ENCODE measurements at regions not wholly inside any gene's neighbourhood (a gene's known extent, or its start where the extent isn't known, plus 50 kb on each side); places are given as distances from the start of the nearest gene placed in this dataset.
"Not testable (repeated sequence)": the region's sequence is repeated elsewhere in the genome, so short reads cannot be mapped to it uniquely, and the experiment has no call there.

GRCh38 chr10:62581351-62581750, 207.2 kb downstream of the ZNF365 start:
- intact Hi-C loops (cut with DNase I) = no loop called here
- ATAC-seq (peak; percentile 40), DNase-seq (ENCODE audit: missing footprints) (no peak)

DNA sequence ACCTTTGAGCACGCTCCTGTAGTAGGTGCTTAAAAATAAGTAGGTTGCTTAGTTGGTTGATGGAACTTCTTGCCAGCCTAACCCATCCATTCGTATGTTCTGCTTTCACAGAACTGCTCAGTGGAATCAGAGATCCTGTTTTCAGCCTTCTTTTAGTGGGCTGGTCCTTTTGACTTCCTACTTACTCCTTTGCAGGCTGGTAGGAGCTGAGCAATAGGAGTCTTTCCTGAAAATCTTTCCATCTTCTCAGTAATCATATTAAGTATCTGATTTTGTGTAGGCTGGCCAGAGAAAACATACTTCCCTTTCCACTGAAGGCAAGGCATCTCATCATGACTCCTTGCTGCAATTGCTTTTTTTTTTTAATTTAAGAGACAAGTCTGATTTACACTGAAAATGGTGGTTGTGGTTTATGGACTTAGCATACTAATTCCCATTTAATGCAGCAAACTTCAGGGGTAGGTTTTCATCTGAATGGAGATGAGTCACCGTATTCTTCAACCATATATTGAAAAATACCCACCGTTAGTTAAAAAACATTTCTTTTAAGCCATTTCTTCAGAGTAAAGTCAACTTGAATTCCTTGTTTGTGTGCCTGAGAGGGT, 208.0 kb downstream of the ZNF365 start:
- intact Hi-C loops (cut with DNase I) = no loop called here
- DNase-seq (ENCODE audit: missing footprints) (no peak), ATAC-seq (no peak)

- ATAC-seq (peak; percentile 83), DNase-seq (ENCODE audit: missing footprints) (peak; percentile 83)
- intact Hi-C loops (cut with DNase I) = no loop called here
Measured at GRCh38 chr10:62582804-62583208, 208.6 kb downstream of the ZNF365 start.

- DNase-seq (ENCODE audit: missing footprints) (no peak), ATAC-seq (no peak)
- intact Hi-C loops (cut with DNase I) = no loop called here
Measured at GRCh38 chr10:62583876-62584615, 209.9 kb downstream of the ZNF365 start.

- DNase-seq (ENCODE audit: missing footprints) (no peak), ATAC-seq (no peak)
- intact Hi-C loops (cut with DNase I) = no loop called here
Measured at GRCh38 chr10:62584731-62585130, 210.6 kb downstream of the ZNF365 start.

DNA sequence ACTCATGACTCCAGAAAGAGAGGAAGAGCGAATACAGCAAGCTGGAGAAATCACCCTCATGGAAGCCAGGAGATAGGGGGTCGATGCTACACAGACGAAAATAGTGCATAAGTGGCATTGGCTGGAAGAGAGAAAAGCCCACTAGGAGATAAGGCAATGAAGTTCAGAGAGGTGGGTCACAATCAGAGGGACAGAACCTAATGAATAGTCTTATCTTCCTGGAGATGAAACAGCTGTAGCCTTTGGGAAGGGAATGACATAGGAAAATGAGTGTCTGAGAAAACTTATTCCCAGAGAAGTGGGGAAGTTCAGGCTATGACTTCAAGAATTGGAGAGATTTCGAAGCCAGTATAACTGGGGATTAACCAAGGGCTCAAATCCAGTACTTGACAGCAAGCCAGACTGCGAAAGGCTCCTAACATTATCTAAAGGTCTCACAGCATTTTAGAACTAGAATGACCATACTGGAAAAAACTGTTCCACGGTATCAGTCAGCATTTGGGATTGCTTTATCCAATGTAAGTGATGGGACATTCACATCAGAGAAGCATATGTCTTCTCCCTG, 211.1 kb downstream of the ZNF365 start:
- ATAC-seq (peak; percentile 74), DNase-seq (ENCODE audit: missing footprints) (no peak)
- intact Hi-C loops (cut with DNase I) = no loop called here

- intact Hi-C loops (cut with DNase I) = no loop called here
- ATAC-seq = no peak
Measured at GRCh38 chr10:62587011-62587410, 212.8 kb downstream of the ZNF365 start.

DNA sequence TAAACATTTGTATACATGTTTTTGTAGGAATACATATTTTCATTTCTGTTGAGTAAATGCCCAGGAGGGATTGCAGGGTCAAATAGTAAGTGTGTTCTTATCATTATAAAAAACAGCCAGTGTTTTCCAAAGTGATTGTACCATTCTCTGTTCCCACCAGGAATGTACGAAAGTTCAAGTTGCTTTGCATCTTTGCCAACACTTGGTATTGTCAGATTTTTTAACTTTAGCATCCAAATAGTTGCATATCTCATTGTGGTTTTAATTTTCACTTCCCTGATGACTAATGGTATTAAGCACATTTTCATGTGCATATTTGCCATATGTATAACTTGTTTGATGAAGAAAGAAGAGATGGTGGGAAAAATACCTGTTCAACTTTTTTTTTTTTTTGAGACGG, 213.9 kb downstream of the ZNF365 start:
- intact Hi-C loops (cut with DNase I) = no loop called here
- no peak for ATAC-seq
- DNase-seq (ENCODE audit: missing footprints) = no peak

More at GRCh38 chr10:62587011-62587410, 212.8 kb downstream of the ZNF365 start:
- no peak for DNase-seq (ENCODE audit: missing footprints)

GRCh38 chr10:62589689-62590088, 214.8 kb upstream of the ADO start:
- ATAC-seq = no peak
- intact Hi-C loops (cut with DNase I) = loop anchor here (5.0 kb wide), 1 partner anchor 152 kb away; no protein-coding TSS in a partner anchor
- DNase-seq (ENCODE audit: missing footprints) = no peak

DNA sequence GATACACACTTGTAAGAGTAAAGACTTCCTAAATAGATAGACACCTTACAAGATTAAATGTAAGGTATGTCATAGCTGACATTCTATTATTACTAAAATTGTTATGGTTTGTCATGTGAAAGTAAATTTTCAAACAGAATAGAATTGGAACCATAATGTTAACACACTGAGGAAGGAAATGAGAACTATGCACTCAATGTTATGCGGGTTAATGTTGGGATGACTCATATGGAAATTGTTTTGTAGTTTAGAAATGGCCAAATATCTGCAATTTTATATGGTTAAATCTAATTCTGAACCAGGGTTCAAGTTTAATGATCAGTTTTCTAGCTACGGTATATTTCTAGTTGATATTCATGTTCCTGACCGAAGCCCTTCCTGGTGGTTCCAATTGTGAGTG, 214.2 kb upstream of the ADO start:
- intact Hi-C loops (cut with DNase I) = loop anchor here (5.0 kb wide), 1 partner anchor 153 kb away; no protein-coding TSS in a partner anchor
- ATAC-seq (no peak), DNase-seq (ENCODE audit: missing footprints) (no peak)

GRCh38 chr10:62594093-62594520, 210.4 kb upstream of the ADO start:
- DNase-seq (ENCODE audit: missing footprints) (no peak), ATAC-seq (peak; percentile 89)
- intact Hi-C loops (cut with DNase I) = loop anchor here (1.0 to 5.0 kb wide), 3 partner anchors 157 to 567 kb away; no protein-coding TSS in a partner anchor

DNA sequence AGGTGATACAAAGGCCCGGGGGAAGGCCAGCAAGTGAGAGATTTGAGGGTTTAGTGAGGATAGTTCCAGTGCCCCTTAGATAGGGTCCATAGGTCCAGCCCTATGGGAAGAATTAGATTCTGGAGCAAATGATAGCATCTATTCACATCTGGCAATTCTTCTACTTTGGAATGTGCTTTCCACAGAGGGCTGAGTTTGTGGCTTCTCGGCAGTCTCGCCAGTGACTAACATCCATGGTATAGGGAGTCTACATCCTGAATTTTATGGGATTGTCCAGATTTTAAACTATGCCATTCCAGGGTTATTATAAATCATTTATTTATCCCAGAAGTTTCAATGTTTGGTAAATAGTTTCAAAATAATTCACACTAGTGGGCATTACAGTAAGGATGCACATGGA, 207.3 kb upstream of the ADO start:
- no peak for DNase-seq (ENCODE audit: missing footprints)
- intact Hi-C loops (cut with DNase I) = no loop called here
- no peak for ATAC-seq

- intact Hi-C loops (cut with DNase I) = no loop called here
- ATAC-seq (no peak), DNase-seq (ENCODE audit: missing footprints) (no peak)
Measured at GRCh38 chr10:62599161-62599560, 205.4 kb upstream of the ADO start.

- ATAC-seq; intact Hi-C loops (cut with DNase I); DNase-seq (ENCODE audit: missing footprints): not testable (repeated sequence)
Measured at GRCh38 chr10:62606551-62606950, 198.0 kb upstream of the ADO start.

- ATAC-seq; intact Hi-C loops (cut with DNase I); DNase-seq (ENCODE audit: missing footprints): not testable (repeated sequence)
Measured at GRCh38 chr10:62608189-62608875, 196.2 kb upstream of the ADO start.

DNA sequence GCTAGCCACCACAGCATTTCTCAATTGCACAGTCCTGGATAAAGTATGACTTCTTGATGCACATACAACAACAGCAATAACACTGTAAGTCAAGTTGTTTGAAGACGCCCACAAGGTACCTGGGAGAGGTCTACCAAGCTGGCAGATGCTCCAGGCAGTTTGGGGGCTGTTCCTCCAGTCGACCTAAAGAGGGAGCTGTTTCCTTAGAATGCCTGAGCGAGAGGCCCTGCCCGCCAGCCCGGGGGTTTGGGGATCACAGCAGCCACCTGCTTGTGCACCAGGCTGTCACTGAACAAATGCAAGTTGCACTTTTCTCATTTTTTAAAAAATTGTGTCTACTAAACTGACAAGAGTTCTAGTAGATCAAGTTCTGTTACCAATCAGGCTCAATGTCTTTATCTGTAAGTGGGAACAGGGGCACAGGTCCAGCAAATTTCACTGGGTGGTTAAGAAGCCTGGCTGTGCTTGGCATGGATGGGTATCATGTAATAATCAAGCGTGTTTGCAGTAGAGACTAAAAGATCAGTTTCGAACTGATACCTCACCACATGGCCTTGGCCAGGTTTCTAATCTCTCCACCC, 193.8 kb upstream of the ADO start:
- ATAC-seq = peak; percentile 56
- peak; percentile 84 for DNase-seq (ENCODE audit: missing footprints)

DNA sequence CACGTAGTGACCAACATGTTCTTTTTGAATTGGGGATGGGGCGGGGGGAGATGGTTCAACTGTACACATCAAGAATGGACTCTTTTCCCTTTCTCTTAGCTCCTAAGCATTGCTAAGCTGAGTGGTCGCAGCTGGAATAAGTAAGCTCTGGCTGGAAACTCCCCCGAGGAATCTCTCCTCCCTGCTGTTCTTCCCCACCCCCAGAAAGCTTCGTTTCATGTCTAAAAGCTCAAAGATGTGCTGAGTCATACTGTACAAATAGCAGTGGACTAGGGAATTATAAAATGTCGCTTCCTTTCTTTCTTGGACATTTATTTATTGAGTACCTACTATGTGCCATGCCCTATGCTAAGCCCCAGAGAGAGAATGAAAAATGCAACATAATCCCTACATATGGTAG, 191.1 kb upstream of the ADO start:
- intact Hi-C loops (cut with DNase I) = loop anchor here (5.0 kb wide), 1 partner anchor 469 kb away; no protein-coding TSS in a partner anchor

More for the DNA sequence above, 193.8 kb upstream of the ADO start:
- intact Hi-C loops (cut with DNase I) = loop anchor here (1.0 to 5.0 kb wide), 2 partner anchors 207 to 472 kb away; no protein-coding TSS in a partner anchor

GRCh38 chr10:62613859-62614258, 190.7 kb upstream of the ADO start:
- ATAC-seq = no peak
- DNase-seq (ENCODE audit: missing footprints) = no peak
- intact Hi-C loops (cut with DNase I) = loop anchor here (5.0 kb wide), 1 partner anchor 468 kb away; no protein-coding TSS in a partner anchor

More for the DNA sequence above, 191.1 kb upstream of the ADO start:
- ATAC-seq (no peak), DNase-seq (ENCODE audit: missing footprints) (no peak)
